ENCODE measurements at regions not wholly inside any gene's neighbourhood (a gene's known extent, or its start where the extent isn't known, plus 50 kb on each side); places are given as distances from the start of the nearest gene placed in this dataset.

GRCh38 chr2:215577356-215577755 lies 141.5 kb upstream of the FN1 start:
- Histone ChIP-seq H3K4me3 (no peak overlapping the region), H3K27ac (no peak overlapping the region), H3K27me3 (no peaks in the 10 kb centered on the region), H3K36me3 (no peaks in the 10 kb centered on the region), H3K9me3 (no peaks in the 10 kb centered on the region), H3K4me1 (ENCODE audit: insufficient read depth) (no peaks in the 10 kb centered on the region)
- no peak for TF ChIP-seq CTCF (IDR thresholded peaks at IDR 0.05)
- no peak for TF ChIP-seq EP300 (IDR thresholded peaks at IDR 0.05)
- TF ChIP-seq POLR2A (IDR thresholded peaks at IDR 0.05): no peak
- intact Hi-C loops (cut with DNase I): no loop called here
- no peak for DNase-seq

- no peaks in the 10 kb centered on the region for H3K9me3 ChIP-seq
- H3K27ac ChIP-seq: no peak overlapping the region
- H3K4me3 ChIP-seq: no peak overlapping the region
- intact Hi-C loops (cut with DNase I): no loop called here
- H3K36me3 ChIP-seq: no peaks in the 10 kb centered on the region
- no peaks in the 10 kb centered on the region for H3K27me3 ChIP-seq
- no peak for TF ChIP-seq POLR2A (IDR thresholded peaks at IDR 0.05)
- no peak for TF ChIP-seq EP300 (IDR thresholded peaks at IDR 0.05)
- TF ChIP-seq CTCF (IDR thresholded peaks at IDR 0.05): no peak
- no peak for DNase-seq
- H3K4me1 ChIP-seq (ENCODE audit: insufficient read depth): no peaks in the 10 kb centered on the region
- 97 to 98% (median 97%) methylated on average over 3 of the region's 3 CpGs for WGBS, 3 donors
Measured at GRCh38 chr2:215576572-215576971, 140.7 kb upstream of the FN1 start.

- Histone ChIP-seq H3K9me3 (no peaks in the 10 kb centered on the region), H3K4me3 (no peak overlapping the region), H3K36me3 (no peaks in the 10 kb centered on the region), H3K27ac (no peak overlapping the region), H3K27me3 (no peaks in the 10 kb centered on the region), H3K4me1 (ENCODE audit: insufficient read depth) (no peaks in the 10 kb centered on the region)
- no peak for DNase-seq
- intact Hi-C loops (cut with DNase I): no loop called here
- TF ChIP-seq CTCF (IDR thresholded peaks at IDR 0.05) (no peak), POLR2A (IDR thresholded peaks at IDR 0.05) (no peak), EP300 (IDR thresholded peaks at IDR 0.05) (no peak)
Measured at GRCh38 chr2:215573496-215573895, 137.6 kb upstream of the FN1 start.

GRCh38 chr2:215572341-215572848 lies 136.5 kb upstream of the FN1 start:
- no peak overlapping the region for H3K4me3 ChIP-seq
- H3K27me3 ChIP-seq: no peaks in the 10 kb centered on the region
- no peak overlapping the region for H3K27ac ChIP-seq
- DNase-seq: no peak
- 73 to 80% (median 74%) methylated on average over 2 of the region's 2 CpGs for WGBS, 3 donors
- H3K4me1 ChIP-seq (ENCODE audit: insufficient read depth): no peaks in the 10 kb centered on the region
- TF ChIP-seq POLR2A (IDR thresholded peaks at IDR 0.05) (no peak), CTCF (IDR thresholded peaks at IDR 0.05) (no peak), EP300 (IDR thresholded peaks at IDR 0.05) (no peak)
- H3K9me3 ChIP-seq: no peaks in the 10 kb centered on the region
- H3K36me3 ChIP-seq: no peaks in the 10 kb centered on the region
- intact Hi-C loops (cut with DNase I): no loop called here

GRCh38 chr2:215571689-215572088 lies 135.8 kb upstream of the FN1 start:
- Histone ChIP-seq H3K4me1 (ENCODE audit: insufficient read depth) (no peaks in the 10 kb centered on the region), H3K4me3 (no peak overlapping the region), H3K9me3 (no peaks in the 10 kb centered on the region), H3K27me3 (no peaks in the 10 kb centered on the region), H3K36me3 (no peaks in the 10 kb centered on the region), H3K27ac (no peak overlapping the region)
- TF ChIP-seq EP300 (IDR thresholded peaks at IDR 0.05) (no peak), POLR2A (IDR thresholded peaks at IDR 0.05) (no peak), CTCF (IDR thresholded peaks at IDR 0.05) (no peak)
- DNase-seq: no peak
- 42 to 75% (median 59%) methylated on average over 1 of the region's 1 CpG for WGBS, 3 donors
- intact Hi-C loops (cut with DNase I): no loop called here

All from ovary (tissue), 7 donors.